Endothelial cell of umbilical vein (primary cell): ENCODE measurements at regions not wholly inside any gene's neighbourhood (a gene's known extent, or its start where the extent isn't known, plus 50 kb on each side); places are given as distances from the start of the nearest gene placed in this dataset.

Experiments used
- BruUV-seq: library from RNA; stranded (reverse); fragments of 400-500 nt; replicated peaks from 2 replicates; lab custom pipeline; 2021; lab: Mats Ljungman, UMichigan
- CTCF ChIA-PET: fragments of 300-600, 350-600 bp; sonication (Branson Sonifier 250); formaldehyde crosslinking; loops from one replicate; lab custom pipeline; 2021; ENCODE audit warnings: antibody characterized with exemption, inconsistent platforms; lab: Charles Lee
- POLR2A ChIA-PET: fragments of 300-600, 350-600 bp; sonication (Branson Sonifier 250); formaldehyde crosslinking; loops from one replicate; lab custom pipeline; 2021; ENCODE audit warnings: antibody characterized with exemption, inconsistent platforms; lab: Charles Lee
- DNase-seq: peaks from one replicate; pipeline ENCODE4 v3.0.0-alpha.2; 2011; ENCODE audit warnings: low read depth, low spot score
- FAIRE-seq: peaks from 2 replicates; lab custom pipeline; 2011; peaks lifted over from hg19 to GRCh38; lab: Jason Lieb, UNC
- H2AFZ ChIP-seq: 2 replicates; pipeline ENCODE4 v1.6.0; 2012; ENCODE audit warnings: low read depth, low read length, control low read depth, inconsistent platforms
- H3K27ac ChIP-seq: 2 replicates; pipeline ENCODE4 v1.5.1; 2011; ENCODE audit warnings: low read depth, mild to moderate bottlenecking, control low read depth, low read length, moderate library complexity; ENCODE audit not compliant: insufficient read depth
- H3K27me3 ChIP-seq, 2 experiments: 2 replicates each; pipeline versions ENCODE4 v1.6.0 to v1.6.1; 2011; ENCODE audit warnings: low read length in 2 of 2, mixed read lengths in 1 of 2; ENCODE audit not compliant: control insufficient read depth in 2 of 2, insufficient read depth in 2 of 2
- H3K36me3 ChIP-seq, 2 experiments: 2 replicates in 1 of 2; 3 replicates in 1 of 2; pipeline ENCODE4 v1.5.1; 2011; ENCODE audit warnings: low read length in 2 of 2, mild to moderate bottlenecking in 1 of 2, moderate library complexity in 1 of 2; ENCODE audit not compliant: control insufficient read depth in 2 of 2, insufficient read depth in 2 of 2; ENCODE audit errors: extremely low read depth in 1 of 2
- H3K4me1 ChIP-seq: 3 replicates; pipeline ENCODE4 v1.5.1; 2011; ENCODE audit warnings: mild to moderate bottlenecking, low read length; ENCODE audit not compliant: control insufficient read depth, insufficient read depth; ENCODE audit errors: extremely low read depth
- H3K4me2 ChIP-seq: 2 replicates; pipeline ENCODE4 v1.6.1; 2011; ENCODE audit warnings: low read length, control low read depth, mixed read lengths; ENCODE audit not compliant: insufficient read depth
- H3K4me3 ChIP-seq, 3 experiments: fragments of 200-600 bp in 1 of 3; sonication (generic), shearing (Covaris generic) in 1 of 3; replicated peaks in 1 of 3; 2 replicates each; pipeline ENCODE4 v1.5.1; 2011 to 2016; ENCODE audit warnings: control low read depth in 3 of 3, low read length in 3 of 3, mild to moderate bottlenecking in 2 of 3, inconsistent platforms in 1 of 3, low read depth in 1 of 3, moderate library complexity in 1 of 3; ENCODE audit not compliant: insufficient read depth in 1 of 3
- H3K79me2 ChIP-seq: 2 replicates; pipeline ENCODE4 v1.6.0; 2012; ENCODE audit warnings: low read length, inconsistent platforms; ENCODE audit not compliant: control insufficient read depth, insufficient read depth
- H3K9ac ChIP-seq: replicated peaks from 2 replicates; pipeline ENCODE3; 2011; ENCODE audit warnings: low read length, control low read depth; ENCODE audit not compliant: insufficient read depth; ENCODE audit errors: extremely low read depth
- H3K9me1 ChIP-seq: replicated peaks from 3 replicates; pipeline ENCODE4 v1.6.0; 2011; ENCODE audit warnings: mild to moderate bottlenecking, low read length; ENCODE audit not compliant: control insufficient read depth, insufficient read depth; ENCODE audit errors: extremely low read depth
- H3K9me3 ChIP-seq: replicated peaks from 2 replicates; pipeline ENCODE4 v1.5.1; 2012; ENCODE audit warnings: low read length, inconsistent platforms; ENCODE audit not compliant: control insufficient read depth, insufficient read depth
- H4K20me1 ChIP-seq: replicated peaks from 2 replicates; pipeline ENCODE3; 2011; ENCODE audit warnings: mild to moderate bottlenecking, low read length; ENCODE audit not compliant: control insufficient read depth, insufficient read depth; ENCODE audit errors: extremely low read depth
- EZH2 ChIP-seq: IDR thresholded peaks from 2 replicates; pipeline ENCODE4 v1.6.1; 2012; ENCODE audit warnings: borderline replicate concordance, low read depth, mild to moderate bottlenecking, moderate library complexity, low read length, inconsistent platforms; ENCODE audit not compliant: severe bottlenecking
- FOS ChIP-seq: IDR thresholded peaks from 2 replicates; pipeline ENCODE4 v1.6.1; 2011; ENCODE audit warnings: mild to moderate bottlenecking, low read length, moderate library complexity, borderline replicate concordance; ENCODE audit not compliant: insufficient read depth
- GATA2 ChIP-seq: IDR thresholded peaks from 2 replicates; pipeline ENCODE4 v1.7.0; 2011; ENCODE audit warnings: low read depth, mild to moderate bottlenecking, moderate library complexity, mixed read lengths, low read length; ENCODE audit not compliant: insufficient read length, insufficient read depth
- JUN ChIP-seq: IDR thresholded peaks from 2 replicates; pipeline ENCODE4 v1.6.1; 2011; ENCODE audit warnings: borderline replicate concordance, low read depth; ENCODE audit not compliant: insufficient read length, insufficient read depth
- MYC ChIP-seq: IDR thresholded peaks from one replicate; pipeline ENCODE4 v1.6.1; 2011; ENCODE audit warnings: mild to moderate bottlenecking, low read depth, low read length
- POLR2A ChIP-seq: IDR thresholded peaks from 2 replicates; pipeline ENCODE4 v1.6.1; 2012; ENCODE audit warnings: low read depth, mild to moderate bottlenecking, control low read depth, low read length
- POLR2AphosphoS5 ChIP-seq: IDR thresholded peaks from 2 replicates; pipeline ENCODE4 v1.6.1; 2012; ENCODE audit warnings: low read depth, mild to moderate bottlenecking, control low read depth, low read length, moderate library complexity; ENCODE audit not compliant: insufficient read depth
- dilution Hi-C: fragments of 300-500 bp; cut with MboI; formaldehyde crosslinking; loops from one replicate; pipeline ENCODE4 v1.15.0; 2019; ENCODE audit warnings: low sequenced_read_pairs; ENCODE audit not compliant: extremely low pct_ligation_motif_present
- intact Hi-C: fragments of 100-400 bp; cut with micrococcal nuclease; formaldehyde crosslinking; loops from one replicate; pipeline ENCODE4 v1.10.0; 2022
- TF ChIP-seq, protein P1 (sequence below): IDR thresholded peaks from 2 replicates; pipeline ENCODE4 v1.6.1; 2011; ENCODE audit not compliant: insufficient read depth, insufficient read length
- TF ChIP-seq, protein P2 (sequence below), 2 donors: IDR thresholded peaks; 1 replicate in 1 of 2; 2 replicates in 1 of 2; pipeline ENCODE4 v1.5.1; 2011; ENCODE audit warnings: low read length in 2 of 2, mild to moderate bottlenecking in 2 of 2, moderate library complexity in 2 of 2, control low read depth in 1 of 2, inconsistent platforms in 1 of 2, low read depth in 1 of 2; ENCODE audit not compliant: insufficient read depth in 1 of 2; ENCODE audit errors: extremely low read depth in 1 of 2

DNA sequence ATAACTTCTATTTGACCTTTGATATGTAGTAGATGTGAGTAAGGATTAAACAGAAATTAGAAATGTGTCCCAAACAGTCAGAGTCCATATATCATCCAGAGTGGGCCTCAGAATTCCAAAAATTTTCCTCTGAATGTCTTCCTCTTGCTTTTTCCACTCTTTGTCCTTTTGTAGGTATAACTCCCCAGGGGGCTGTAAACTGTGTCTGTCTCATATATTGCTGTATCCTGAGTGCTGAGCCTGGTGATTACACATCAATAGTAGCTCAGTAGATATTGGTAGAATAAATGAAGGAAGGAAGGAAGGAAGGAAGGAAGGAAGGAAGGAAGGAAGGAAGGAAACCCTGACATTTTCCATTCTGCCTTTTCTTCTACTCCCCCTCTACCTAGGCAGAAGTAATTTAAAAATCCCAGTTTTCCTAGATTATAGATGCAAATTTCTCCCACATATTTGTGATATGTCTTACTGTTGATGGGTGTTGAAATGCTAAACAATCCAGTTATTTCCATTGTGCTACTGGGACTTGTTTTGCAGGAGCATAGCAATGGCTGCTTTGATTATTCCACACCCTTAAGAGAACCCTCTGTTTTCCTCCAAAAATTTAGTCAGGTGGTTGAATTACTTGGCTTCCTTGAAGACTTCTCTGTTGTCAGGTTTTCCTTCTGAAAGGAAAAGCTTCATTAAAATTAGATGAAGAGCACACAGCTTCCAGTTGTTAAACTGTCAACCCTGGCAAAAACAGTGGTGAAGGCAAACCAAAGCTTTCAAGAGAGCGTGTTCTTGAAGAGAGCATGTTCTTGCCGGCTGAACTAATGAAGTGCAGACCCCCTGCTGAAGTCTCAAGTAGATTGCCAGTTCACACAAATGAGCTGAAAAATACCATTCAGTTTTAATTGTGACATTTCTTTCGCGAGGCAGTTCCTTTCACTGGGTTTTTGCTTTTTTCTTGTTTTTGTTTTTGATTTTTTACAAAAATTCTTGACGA is 147.8 kb downstream of the KCNE4 start:
- Histone ChIP-seq H3K4me3 (no peak overlapping the region), H3K9me1 (no peaks in the 10 kb centered on the region), H3K36me3 (no peaks in the 10 kb centered on the region), H2AFZ (no peak overlapping the region), H4K20me1 (no peaks in the 10 kb centered on the region), H3K4me2 (no peak overlapping the region), H3K9ac (no peak overlapping the region), H3K27me3 (no peaks in the 10 kb centered on the region), H3K27ac (no peak overlapping the region), H3K79me2 (no peaks in the 10 kb centered on the region), H3K4me1 (no peaks in the 10 kb centered on the region), H3K9me3 (no peaks in the 10 kb centered on the region)
- dilution Hi-C loops (no loop called here), intact Hi-C loops (no loop called here)
- no TSS peak for BruUV-seq
- TF ChIP-seq POLR2AphosphoS5, result no peak
- TF ChIP-seq POLR2A, result no peak
- TF ChIP-seq EZH2, result no peak
- TF ChIP-seq, protein P1, sequence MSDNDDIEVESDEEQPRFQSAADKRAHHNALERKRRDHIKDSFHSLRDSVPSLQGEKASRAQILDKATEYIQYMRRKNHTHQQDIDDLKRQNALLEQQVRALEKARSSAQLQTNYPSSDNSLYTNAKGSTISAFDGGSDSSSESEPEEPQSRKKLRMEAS, result no peak
- no peak for TF ChIP-seq MYC
- no peak for TF ChIP-seq GATA2
- no peak for TF ChIP-seq JUN
- no peak for TF ChIP-seq FOS
- TF ChIP-seq, protein P2, sequence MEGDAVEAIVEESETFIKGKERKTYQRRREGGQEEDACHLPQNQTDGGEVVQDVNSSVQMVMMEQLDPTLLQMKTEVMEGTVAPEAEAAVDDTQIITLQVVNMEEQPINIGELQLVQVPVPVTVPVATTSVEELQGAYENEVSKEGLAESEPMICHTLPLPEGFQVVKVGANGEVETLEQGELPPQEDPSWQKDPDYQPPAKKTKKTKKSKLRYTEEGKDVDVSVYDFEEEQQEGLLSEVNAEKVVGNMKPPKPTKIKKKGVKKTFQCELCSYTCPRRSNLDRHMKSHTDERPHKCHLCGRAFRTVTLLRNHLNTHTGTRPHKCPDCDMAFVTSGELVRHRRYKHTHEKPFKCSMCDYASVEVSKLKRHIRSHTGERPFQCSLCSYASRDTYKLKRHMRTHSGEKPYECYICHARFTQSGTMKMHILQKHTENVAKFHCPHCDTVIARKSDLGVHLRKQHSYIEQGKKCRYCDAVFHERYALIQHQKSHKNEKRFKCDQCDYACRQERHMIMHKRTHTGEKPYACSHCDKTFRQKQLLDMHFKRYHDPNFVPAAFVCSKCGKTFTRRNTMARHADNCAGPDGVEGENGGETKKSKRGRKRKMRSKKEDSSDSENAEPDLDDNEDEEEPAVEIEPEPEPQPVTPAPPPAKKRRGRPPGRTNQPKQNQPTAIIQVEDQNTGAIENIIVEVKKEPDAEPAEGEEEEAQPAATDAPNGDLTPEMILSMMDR (IDR thresholded peaks at IDR 0.05; ENCODE audit: extremely low read depth in 1 of 2, insufficient read depth in 1 of 2, low read depth in 1 of 2, low read length in 2 of 2), result no peak
- ChIA-PET CTCF (no interaction called here), POLR2A (no interaction called here)
- FAIRE-seq (no peak), DNase-seq (no peak)
